ENCODE measurements at regions not wholly inside any gene's neighbourhood (a gene's known extent, or its start where the extent isn't known, plus 50 kb on each side); places are given as distances from the start of the nearest gene placed in this dataset.

GRCh38 chr3:81303321-81303720 lies 458.1 kb downstream of the GBE1 start:
- TF ChIP-seq CTCF (IDR thresholded peaks at IDR 0.05) (no peak), TCF7L2 (IDR thresholded peaks at IDR 0.05; ENCODE audit: low read depth, low read length) (no peak), SIN3A (IDR thresholded peaks at IDR 0.05; ENCODE audit: borderline replicate concordance, insufficient read depth, low read depth, low read length) (no peak), POLR2AphosphoS5 (IDR thresholded peaks at IDR 0.05; ENCODE audit: low read depth, low read length) (no peak)
- Histone ChIP-seq H3K4me3 (ENCODE audit: low read depth in 2 of 2, low read length in 2 of 2) (no peak overlapping the region), H3K9me3 (ENCODE audit: control insufficient read depth, insufficient read depth, low read depth, low read length) (no peaks in the 10 kb centered on the region), H3K27me3 (ENCODE audit: control insufficient read depth, insufficient read depth, low read length) (no peaks in the 10 kb centered on the region), H3K27ac (ENCODE audit: low read length) (no peak overlapping the region), H3K36me3 (ENCODE audit: control insufficient read depth, insufficient read depth, low read length) (no peaks in the 10 kb centered on the region), H3K4me1 (ENCODE audit: control insufficient read depth, insufficient read depth, low read length) (no peaks in the 10 kb centered on the region)
- no TSS peak for BruUV-seq (replicated peaks)
- intact Hi-C loops (cut with micrococcal nuclease; ENCODE audit: unreplicated experiment) (no loop called here), in situ Hi-C loops (cut with HindIII; ENCODE audit: low pct_unique_long_range_greater_than_20kb, low sequenced_read_pairs) (no loop called here)
- no peak for DNase-seq (ENCODE audit: low read depth, low spot score)
- no peak for ATAC-seq
- CTCF ChIA-PET: no interaction called here
- POLR2A ChIA-PET: no interaction called here

DNA sequence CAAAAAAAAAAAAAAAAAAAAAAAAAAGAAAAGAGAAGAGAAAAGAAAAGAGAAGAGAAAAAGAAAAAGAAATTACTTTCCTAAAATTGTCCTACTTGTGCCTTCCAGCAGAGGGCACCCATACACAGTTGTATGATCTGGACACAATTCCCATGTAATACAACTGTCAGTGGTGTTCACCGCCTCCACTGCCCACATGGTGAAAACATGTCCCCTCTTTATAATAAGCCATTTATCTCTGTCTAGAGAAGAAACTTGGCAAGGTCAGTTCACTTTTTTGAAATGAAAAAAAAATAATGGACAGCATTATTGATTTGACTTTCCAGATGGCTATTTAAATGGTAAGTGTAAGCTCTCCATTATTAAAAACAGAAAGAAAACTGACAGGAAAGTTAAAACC lies 459.4 kb downstream of the GBE1 start:
- BruUV-seq (replicated peaks): no TSS peak
- in situ Hi-C loops (cut with HindIII; ENCODE audit: low pct_unique_long_range_greater_than_20kb, low sequenced_read_pairs) (no loop called here), intact Hi-C loops (cut with micrococcal nuclease; ENCODE audit: unreplicated experiment) (no loop called here)
- Histone ChIP-seq H3K9me3 (ENCODE audit: control insufficient read depth, insufficient read depth, low read depth, low read length) (no peaks in the 10 kb centered on the region), H3K4me1 (ENCODE audit: control insufficient read depth, insufficient read depth, low read length) (no peaks in the 10 kb centered on the region), H3K36me3 (ENCODE audit: control insufficient read depth, insufficient read depth, low read length) (no peaks in the 10 kb centered on the region), H3K27ac (ENCODE audit: low read length) (no peak overlapping the region), H3K27me3 (ENCODE audit: control insufficient read depth, insufficient read depth, low read length) (no peaks in the 10 kb centered on the region), H3K4me3 (ENCODE audit: low read depth in 2 of 2, low read length in 2 of 2) (no peak overlapping the region)
- ATAC-seq: no peak
- CTCF ChIA-PET: interaction anchor here (0.6 kb wide), 1 partner anchor 19 kb away, joined by 8 read pairs; no protein-coding TSS in a partner anchor
- peak; percentile 4 for DNase-seq (ENCODE audit: low read depth, low spot score)
- POLR2A ChIA-PET: no interaction called here
- TF ChIP-seq TCF7L2 (IDR thresholded peaks at IDR 0.05; ENCODE audit: low read depth, low read length) (no peak), SIN3A (IDR thresholded peaks at IDR 0.05; ENCODE audit: borderline replicate concordance, insufficient read depth, low read depth, low read length) (no peak), POLR2AphosphoS5 (IDR thresholded peaks at IDR 0.05; ENCODE audit: low read depth, low read length) (no peak), CTCF (IDR thresholded peaks at IDR 0.05) (peak; percentile 77)
- TF ChIP-seq, protein P1, sequence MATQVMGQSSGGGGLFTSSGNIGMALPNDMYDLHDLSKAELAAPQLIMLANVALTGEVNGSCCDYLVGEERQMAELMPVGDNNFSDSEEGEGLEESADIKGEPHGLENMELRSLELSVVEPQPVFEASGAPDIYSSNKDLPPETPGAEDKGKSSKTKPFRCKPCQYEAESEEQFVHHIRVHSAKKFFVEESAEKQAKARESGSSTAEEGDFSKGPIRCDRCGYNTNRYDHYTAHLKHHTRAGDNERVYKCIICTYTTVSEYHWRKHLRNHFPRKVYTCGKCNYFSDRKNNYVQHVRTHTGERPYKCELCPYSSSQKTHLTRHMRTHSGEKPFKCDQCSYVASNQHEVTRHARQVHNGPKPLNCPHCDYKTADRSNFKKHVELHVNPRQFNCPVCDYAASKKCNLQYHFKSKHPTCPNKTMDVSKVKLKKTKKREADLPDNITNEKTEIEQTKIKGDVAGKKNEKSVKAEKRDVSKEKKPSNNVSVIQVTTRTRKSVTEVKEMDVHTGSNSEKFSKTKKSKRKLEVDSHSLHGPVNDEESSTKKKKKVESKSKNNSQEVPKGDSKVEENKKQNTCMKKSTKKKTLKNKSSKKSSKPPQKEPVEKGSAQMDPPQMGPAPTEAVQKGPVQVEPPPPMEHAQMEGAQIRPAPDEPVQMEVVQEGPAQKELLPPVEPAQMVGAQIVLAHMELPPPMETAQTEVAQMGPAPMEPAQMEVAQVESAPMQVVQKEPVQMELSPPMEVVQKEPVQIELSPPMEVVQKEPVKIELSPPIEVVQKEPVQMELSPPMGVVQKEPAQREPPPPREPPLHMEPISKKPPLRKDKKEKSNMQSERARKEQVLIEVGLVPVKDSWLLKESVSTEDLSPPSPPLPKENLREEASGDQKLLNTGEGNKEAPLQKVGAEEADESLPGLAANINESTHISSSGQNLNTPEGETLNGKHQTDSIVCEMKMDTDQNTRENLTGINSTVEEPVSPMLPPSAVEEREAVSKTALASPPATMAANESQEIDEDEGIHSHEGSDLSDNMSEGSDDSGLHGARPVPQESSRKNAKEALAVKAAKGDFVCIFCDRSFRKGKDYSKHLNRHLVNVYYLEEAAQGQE (IDR thresholded peaks at IDR 0.05; ENCODE audit: insufficient read depth in 1 of 2, low read depth in 2 of 2, low read length in 1 of 2): no peak

All from Panc1 (cell line).